HCT116 (cell line): ENCODE measurements at regions not wholly inside any gene's neighbourhood (a gene's known extent, or its start where the extent isn't known, plus 50 kb on each side); places are given as distances from the start of the nearest gene placed in this dataset.

Source experiments
- ATAC-seq: fragments of 200-7000 bp; cut with Tn5 transposase; 2 replicates; pipeline ENCODE4 v1.9.1; 2020; ENCODE audit warnings: mild to moderate bottlenecking, moderate library complexity
- BruUV-seq: library from RNA; stranded (reverse); fragments of 400-500 nt; replicated peaks from 2 replicates; lab custom pipeline; 2021; lab: Mats Ljungman, UMichigan
- CTCF ChIA-PET: fragments of 300-600 bp; sonication (Branson Sonifier 250); formaldehyde crosslinking; loops from one replicate; lab custom pipeline; 2021; ENCODE audit warnings: antibody characterized with exemption; lab: Charles Lee
- POLR2A ChIA-PET: fragments of 300-600, 350-600 bp; sonication (Branson Sonifier 250); formaldehyde crosslinking; loops from one replicate; lab custom pipeline; 2021; ENCODE audit warnings: antibody characterized with exemption; lab: Charles Lee
- RAD21 ChIA-PET, 2 experiments: fragments of 300-600 bp; sonication (Branson Sonifier 250); formaldehyde crosslinking; loops; one replicate each; lab custom pipeline; 2023; ENCODE audit warnings: low total read pairs in 2 of 2; ENCODE audit not compliant: uncharacterized antibody in 2 of 2, unreplicated experiment in 2 of 2, low non-redundant PET in 1 of 2; lab: Charles Lee
- DNase-seq: peaks from one replicate; pipeline ENCODE4 v3.0.0-alpha.2; 2010; ENCODE audit warnings: low read depth, low spot score
- H2AFZ ChIP-seq: fragments of 200-600 bp; shearing (Covaris generic), sonication (generic); 2 replicates; pipeline ENCODE4 v1.6.1; 2017; ENCODE audit warnings: low read depth, mixed run types, mixed read lengths, antibody characterized with exemption, low read length; ENCODE audit not compliant: poor library complexity, severe bottlenecking
- H3K27ac ChIP-seq: 2 replicates; pipeline ENCODE4 v1.5.1; 2012; ENCODE audit warnings: low read depth, low read length
- H3K27me3 ChIP-seq: fragments of 200-600 bp; sonication (generic); 2 replicates; pipeline ENCODE4 v1.6.1; 2016; ENCODE audit warnings: mixed run types, low read length, mixed read lengths; ENCODE audit not compliant: insufficient read depth
- H3K36me3 ChIP-seq, 2 experiments: fragments of 200-500 bp in 1 of 2; fragments of 200-600 bp in 1 of 2; sonication (Bioruptor generic) in 1 of 2; sonication (generic) in 1 of 2; 2 replicates each; pipeline versions ENCODE4 v1.5.1 to v1.6.1; 2014 to 2016; ENCODE audit warnings: low read length in 2 of 2, inconsistent platforms in 1 of 2, mixed read lengths in 1 of 2, mixed run types in 1 of 2; ENCODE audit not compliant: insufficient read depth in 2 of 2, control insufficient read depth in 1 of 2
- H3K4me1 ChIP-seq, 2 experiments: fragments of 200-600 bp in 1 of 2; sonication (generic) in 1 of 2; 2 replicates each; pipeline versions ENCODE4 v1.5.1 to v1.6.1; 2012 to 2017; ENCODE audit warnings: low read length in 2 of 2, inconsistent platforms in 1 of 2, mild to moderate bottlenecking in 1 of 2, mixed read lengths in 1 of 2, mixed run types in 1 of 2, moderate library complexity in 1 of 2; ENCODE audit not compliant: insufficient read depth in 2 of 2, control insufficient read depth in 1 of 2
- H3K4me2 ChIP-seq: fragments of 200-600 bp; sonication (generic); 2 replicates; pipeline ENCODE4 v1.6.1; 2017; ENCODE audit warnings: mixed run types, low read length, mixed read lengths
- H3K4me3 ChIP-seq, 2 experiments: fragments of 200-600 bp in 1 of 2; sonication (generic) in 1 of 2; replicated peaks in 1 of 2; 2 replicates each; pipeline ENCODE4 v1.5.1; 2011 to 2016; ENCODE audit warnings: low read length in 2 of 2, control low read depth in 1 of 2, low read depth in 1 of 2, mild to moderate bottlenecking in 1 of 2, mixed read lengths in 1 of 2, mixed run types in 1 of 2
- H3K79me2 ChIP-seq: fragments of 200-600 bp; sonication (generic); 2 replicates; pipeline ENCODE4 v1.6.1; 2017; ENCODE audit warnings: mild to moderate bottlenecking, mixed run types, low read length, moderate library complexity, mixed read lengths; ENCODE audit not compliant: insufficient read depth
- H3K9ac ChIP-seq: fragments of 200-600 bp; sonication (generic); 2 replicates; pipeline ENCODE4 v1.6.1; 2016; ENCODE audit warnings: low read length, mixed read lengths
- H3K9me2 ChIP-seq: fragments of 200-600 bp; sonication (generic), shearing (Covaris generic); 2 replicates; pipeline ENCODE4 v1.6.1; 2017; ENCODE audit warnings: mixed run types, mild to moderate bottlenecking, moderate library complexity; ENCODE audit not compliant: insufficient read depth
- H3K9me3 ChIP-seq, 2 experiments: fragments of 200-500 bp in 1 of 2; fragments of 200-600 bp in 1 of 2; sonication (Bioruptor generic) in 1 of 2; sonication (generic) in 1 of 2; 2 replicates each; pipeline ENCODE4 v1.6.1; 2014 to 2017; ENCODE audit warnings: low read length in 2 of 2, mixed read lengths in 2 of 2, inconsistent platforms in 1 of 2, low read depth in 1 of 2, mild to moderate bottlenecking in 1 of 2, mixed run types in 1 of 2, moderate library complexity in 1 of 2; ENCODE audit not compliant: control insufficient read depth in 1 of 2, insufficient read depth in 1 of 2
- H4K20me1 ChIP-seq: fragments of 200-600 bp; sonication (generic), shearing (Covaris generic); 2 replicates; pipeline ENCODE4 v1.6.1; 2017; ENCODE audit warnings: mixed run types, mild to moderate bottlenecking, moderate library complexity; ENCODE audit not compliant: insufficient read depth
- ELF1 ChIP-seq: IDR thresholded peaks from 2 replicates; pipeline ENCODE4 v1.6.1; 2012; ENCODE audit warnings: low read depth, borderline replicate concordance
- EZH2 ChIP-seq: fragments of 200-600 bp; sonication (generic); IDR thresholded peaks from 2 replicates; pipeline ENCODE4 v1.6.1; 2017; ENCODE audit warnings: antibody characterized with exemption, mixed run types
- EZH2phosphoT487 ChIP-seq: fragments of 200-600 bp; IDR thresholded peaks from 2 replicates; pipeline ENCODE4 v1.6.1; 2018; ENCODE audit warnings: antibody characterized with exemption, borderline replicate concordance
- RAD21 ChIP-seq: IDR thresholded peaks from 2 replicates; pipeline ENCODE4 v1.6.1; 2012; ENCODE audit warnings: low read depth, mild to moderate bottlenecking
- SIN3A ChIP-seq: IDR thresholded peaks from 2 replicates; pipeline ENCODE4 v1.6.1; 2012; ENCODE audit warnings: low read depth
- SP1 ChIP-seq: IDR thresholded peaks from 2 replicates; pipeline ENCODE4 v1.6.1; 2012; ENCODE audit warnings: low read depth
- TCF7L2 ChIP-seq: IDR thresholded peaks from 2 replicates; pipeline ENCODE4 v1.7.0; 2011; ENCODE audit warnings: borderline replicate concordance, inconsistent platforms; ENCODE audit not compliant: insufficient read depth, insufficient read length; ENCODE audit errors: extremely low read depth
- intact Hi-C: fragments of 100-400 bp; cut with micrococcal nuclease; formaldehyde crosslinking; loops from 2 replicates; pipeline ENCODE4 v1.10.0; 2022
- TF ChIP-seq, protein P1 (sequence below), 3 experiments: fragments of 200-600 bp in 1 of 3; sonication (generic) in 1 of 3; IDR thresholded peaks in 2 of 3; conservative IDR thresholded peaks in 1 of 3; 2 replicates each; pipeline ENCODE4 v1.5.1; 2012 to 2017; ENCODE audit warnings: low read depth in 2 of 3, low read length in 2 of 3, antibody characterized with exemption in 1 of 3, borderline replicate concordance in 1 of 3, control low read depth in 1 of 3, mild to moderate bottlenecking in 1 of 3, mixed read lengths in 1 of 3, mixed run types in 1 of 3, moderate library complexity in 1 of 3; ENCODE audit not compliant: insufficient read depth in 1 of 3
- TF ChIP-seq, protein P2 (sequence below): IDR thresholded peaks from 2 replicates; pipeline ENCODE4 v1.6.1; 2011; ENCODE audit warnings: mild to moderate bottlenecking, low read length, moderate library complexity; ENCODE audit not compliant: insufficient replicate concordance; ENCODE audit errors: extremely low read depth

DNA sequence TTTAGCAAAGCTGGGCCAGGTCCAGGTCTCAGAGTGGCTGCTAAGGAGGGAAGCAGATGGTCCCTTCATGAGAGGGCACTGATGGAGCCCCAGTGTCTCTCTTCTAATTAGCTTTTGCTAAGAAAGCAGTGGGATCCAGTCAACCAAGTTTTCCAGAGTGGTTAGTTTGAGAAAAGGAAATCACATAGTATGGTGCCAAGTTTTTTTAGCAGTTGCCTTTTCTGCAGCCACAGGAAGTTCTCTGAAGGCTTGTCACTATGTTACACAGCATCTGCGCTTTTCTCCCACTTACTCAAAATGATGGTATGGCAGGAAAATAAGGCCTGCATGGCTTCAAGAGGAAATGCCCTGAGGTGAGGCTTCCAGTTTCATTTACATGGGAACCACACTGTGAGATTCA lies 331.5 kb upstream of the ZNF462 start:
- ATAC-seq, result no peak

DNA sequence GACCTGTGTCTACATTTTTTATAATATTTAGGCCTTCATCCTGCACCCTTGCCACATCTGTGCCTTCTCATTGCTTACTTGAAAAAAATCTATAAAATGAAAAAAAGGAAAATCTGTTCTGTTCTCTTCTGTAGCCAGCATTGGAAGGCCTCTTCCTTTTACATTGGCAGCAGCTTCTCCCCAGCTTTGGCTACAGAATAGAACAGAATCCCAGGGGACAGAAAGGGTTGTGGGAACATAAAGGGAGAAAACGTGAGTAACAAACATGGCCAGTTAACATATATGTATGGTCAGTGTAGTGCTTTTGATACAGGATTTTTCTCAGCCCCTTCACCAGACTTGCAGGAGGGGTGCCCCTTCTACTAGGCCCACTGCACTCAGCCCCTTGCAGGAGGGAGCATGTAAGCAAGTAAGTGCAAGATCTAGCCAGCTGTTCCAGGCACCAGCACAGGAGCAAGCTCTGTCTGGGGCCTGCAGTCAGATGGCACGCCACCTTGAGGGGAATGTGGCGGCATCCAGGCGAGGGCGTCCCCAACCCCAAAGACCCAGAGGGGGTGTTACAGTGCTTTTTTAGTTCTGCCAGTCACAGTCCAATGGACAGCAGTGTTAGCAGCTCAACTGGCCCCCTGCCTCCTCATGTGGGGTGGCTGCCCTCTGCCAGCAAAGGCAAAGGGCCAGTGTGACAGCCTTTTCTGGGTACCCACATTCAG lies 330.5 kb upstream of the ZNF462 start:
- H3K4me2 ChIP-seq, result no peak overlapping the region
- CTCF ChIA-PET, result no interaction called here
- no peak overlapping the region for H3K9ac ChIP-seq
- no peaks in the 10 kb centered on the region for H3K79me2 ChIP-seq
- POLR2A ChIA-PET, result no interaction called here
- no peaks in the 10 kb centered on the region for H3K4me1 ChIP-seq
- no peak for ATAC-seq
- TF ChIP-seq, protein P1, sequence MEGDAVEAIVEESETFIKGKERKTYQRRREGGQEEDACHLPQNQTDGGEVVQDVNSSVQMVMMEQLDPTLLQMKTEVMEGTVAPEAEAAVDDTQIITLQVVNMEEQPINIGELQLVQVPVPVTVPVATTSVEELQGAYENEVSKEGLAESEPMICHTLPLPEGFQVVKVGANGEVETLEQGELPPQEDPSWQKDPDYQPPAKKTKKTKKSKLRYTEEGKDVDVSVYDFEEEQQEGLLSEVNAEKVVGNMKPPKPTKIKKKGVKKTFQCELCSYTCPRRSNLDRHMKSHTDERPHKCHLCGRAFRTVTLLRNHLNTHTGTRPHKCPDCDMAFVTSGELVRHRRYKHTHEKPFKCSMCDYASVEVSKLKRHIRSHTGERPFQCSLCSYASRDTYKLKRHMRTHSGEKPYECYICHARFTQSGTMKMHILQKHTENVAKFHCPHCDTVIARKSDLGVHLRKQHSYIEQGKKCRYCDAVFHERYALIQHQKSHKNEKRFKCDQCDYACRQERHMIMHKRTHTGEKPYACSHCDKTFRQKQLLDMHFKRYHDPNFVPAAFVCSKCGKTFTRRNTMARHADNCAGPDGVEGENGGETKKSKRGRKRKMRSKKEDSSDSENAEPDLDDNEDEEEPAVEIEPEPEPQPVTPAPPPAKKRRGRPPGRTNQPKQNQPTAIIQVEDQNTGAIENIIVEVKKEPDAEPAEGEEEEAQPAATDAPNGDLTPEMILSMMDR (IDR thresholded peaks at IDR 0.05 in 2 of 3, conservative IDR thresholded peaks at IDR 0.05 in 1 of 3; ENCODE audit: borderline replicate concordance in 1 of 3, insufficient read depth in 1 of 3, low read depth in 2 of 3, low read length in 2 of 3), result no peak
- no peak for TF ChIP-seq EZH2
- no peak for TF ChIP-seq RAD21
- TF ChIP-seq SP1, result no peak
- TF ChIP-seq, protein P2, sequence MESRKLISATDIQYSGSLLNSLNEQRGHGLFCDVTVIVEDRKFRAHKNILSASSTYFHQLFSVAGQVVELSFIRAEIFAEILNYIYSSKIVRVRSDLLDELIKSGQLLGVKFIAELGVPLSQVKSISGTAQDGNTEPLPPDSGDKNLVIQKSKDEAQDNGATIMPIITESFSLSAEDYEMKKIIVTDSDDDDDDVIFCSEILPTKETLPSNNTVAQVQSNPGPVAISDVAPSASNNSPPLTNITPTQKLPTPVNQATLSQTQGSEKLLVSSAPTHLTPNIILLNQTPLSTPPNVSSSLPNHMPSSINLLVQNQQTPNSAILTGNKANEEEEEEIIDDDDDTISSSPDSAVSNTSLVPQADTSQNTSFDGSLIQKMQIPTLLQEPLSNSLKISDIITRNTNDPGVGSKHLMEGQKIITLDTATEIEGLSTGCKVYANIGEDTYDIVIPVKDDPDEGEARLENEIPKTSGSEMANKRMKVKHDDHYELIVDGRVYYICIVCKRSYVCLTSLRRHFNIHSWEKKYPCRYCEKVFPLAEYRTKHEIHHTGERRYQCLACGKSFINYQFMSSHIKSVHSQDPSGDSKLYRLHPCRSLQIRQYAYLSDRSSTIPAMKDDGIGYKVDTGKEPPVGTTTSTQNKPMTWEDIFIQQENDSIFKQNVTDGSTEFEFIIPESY, result no peak
- TF ChIP-seq TCF7L2, result no peak
- no peak for TF ChIP-seq ELF1
- H3K9me3 ChIP-seq, result no peaks in the 10 kb centered on the region
- BruUV-seq, result no TSS peak
- H3K27me3 ChIP-seq, result no peaks in the 10 kb centered on the region
- intact Hi-C loops, result no loop called here
- H3K36me3 ChIP-seq, result no peaks in the 10 kb centered on the region
- no peak overlapping the region for H2AFZ ChIP-seq
- H3K9me2 ChIP-seq, result no peaks in the 10 kb centered on the region
- H4K20me1 ChIP-seq, result no peaks in the 10 kb centered on the region
- no peak overlapping the region for H3K27ac ChIP-seq
- no peak overlapping the region for H3K4me3 ChIP-seq
- RAD21 ChIA-PET, result no interaction called here
- DNase-seq, result no peak

More for the DNA sequence above, 331.5 kb upstream of the ZNF462 start:
- H3K9me2 ChIP-seq, result no peaks in the 10 kb centered on the region
- no peak for TF ChIP-seq TCF7L2
- TF ChIP-seq EZH2phosphoT487, result no peak
- no peak for TF ChIP-seq SIN3A
- TF ChIP-seq, all 23 proteins: peak for 0
- Histone ChIP-seq H3K4me3 (no peak overlapping the region), H3K27ac (no peak overlapping the region), H3K27me3 (peaks cover 4% of the 10 kb centered on the region; the same call in 1 of the 2 replicates), H3K79me2 (no peaks in the 10 kb centered on the region), H4K20me1 (no peaks in the 10 kb centered on the region), H3K4me2 (no peak overlapping the region), H3K9ac (no peak overlapping the region), H3K36me3 (no peaks in the 10 kb centered on the region), H2AFZ (no peak overlapping the region), H3K9me3 (no peaks in the 10 kb centered on the region), H3K4me1 (no peaks in the 10 kb centered on the region)
- no TSS peak for BruUV-seq
- DNase-seq, result no peak
- RAD21 ChIA-PET, result no interaction called here
- CTCF ChIA-PET, result no interaction called here
- intact Hi-C loops, result no loop called here
- POLR2A ChIA-PET, result no interaction called here
